GM12878 (cell line): ENCODE measurements at regions not wholly inside any gene's neighbourhood (a gene's known extent, or its start where the extent isn't known, plus 50 kb on each side); places are given as distances from the start of the nearest gene placed in this dataset.

Experiments used
- ATF7 ChIP-seq: fragments of 450-650 bp; IDR thresholded peaks from 2 replicates; pipeline ENCODE4 v1.6.1; 2016; ENCODE audit warnings: low read depth, mild to moderate bottlenecking
- CBFB ChIP-seq: IDR thresholded peaks from 2 replicates; pipeline ENCODE4 v1.6.1; 2016; ENCODE audit warnings: antibody characterized with exemption, low read depth
- MXI1 ChIP-seq: fragments of 150-350 bp; IDR thresholded peaks from 2 replicates; pipeline ENCODE4 v1.6.1; 2011; ENCODE audit warnings: low read depth, mild to moderate bottlenecking, inconsistent platforms, low read length, improper control_type of control experiment
- REST ChIP-seq: IDR thresholded peaks from 2 replicates; pipeline ENCODE4 v1.6.1; 2012; ENCODE audit warnings: mild to moderate bottlenecking, low read depth, low read length
- SUZ12 ChIP-seq: fragments of 200-600 bp; sonication (generic); IDR thresholded peaks from one replicate; pipeline ENCODE4 v1.6.1; 2018; ENCODE audit warnings: antibody characterized with exemption, mild to moderate bottlenecking; ENCODE audit not compliant: unreplicated experiment
- ZBTB33 ChIP-seq: fragments of 450-650 bp; IDR thresholded peaks from 2 replicates; pipeline ENCODE4 v1.6.1; 2017; ENCODE audit warnings: mild to moderate bottlenecking

GRCh38 chr11:123253223-123253622 lies 58.2 kb upstream of the CLMP start:
- TF ChIP-seq ZBTB33 (no peak), ATF7 (no peak), SUZ12 (no peak), MXI1 (no peak), CBFB (no peak), REST (no peak)
